ENCODE measurements at regions not wholly inside any gene's neighbourhood (a gene's known extent, or its start where the extent isn't known, plus 50 kb on each side); places are given as distances from the start of the nearest gene placed in this dataset.
"Not testable (repeated sequence)": the region's sequence is repeated elsewhere in the genome, so short reads cannot be mapped to it uniquely, and the experiment has no call there.

GRCh38 chr2:194135463-194135862 is 1521.6 kb upstream of the SLC39A10 start:
- no peak for DNase-seq

GRCh38 chr2:194128810-194129209 is 1528.2 kb upstream of the SLC39A10 start:
- DNase-seq = no peak

- DNase-seq = no peak
Observed at GRCh38 chr2:194126418-194126817, 1530.6 kb upstream of the SLC39A10 start.

- DNase-seq = no peak
Observed at GRCh38 chr2:194116861-194117260, 1540.2 kb upstream of the SLC39A10 start.

- no peak for DNase-seq
Observed at GRCh38 chr2:194105358-194105757, 1551.7 kb upstream of the SLC39A10 start.

- DNase-seq = no peak
Observed at GRCh38 chr2:194104687-194105086, 1552.3 kb upstream of the SLC39A10 start.

GRCh38 chr2:194103941-194104659 is 1552.9 kb upstream of the SLC39A10 start:
- no peak for DNase-seq

GRCh38 chr2:194102546-194102945 is 1554.5 kb upstream of the SLC39A10 start:
- no peak for DNase-seq

GRCh38 chr2:194100201-194100600 is 1556.8 kb upstream of the SLC39A10 start:
- DNase-seq = no peak

- DNase-seq = no peak
Observed at GRCh38 chr2:194096402-194096801, 1560.6 kb upstream of the SLC39A10 start.

GRCh38 chr2:194095359-194095758 is 1561.7 kb upstream of the SLC39A10 start:
- no peak for DNase-seq

- DNase-seq = no peak
Observed at GRCh38 chr2:194090251-194090905, 1566.6 kb upstream of the SLC39A10 start.

GRCh38 chr2:194087089-194087958 is 1569.7 kb upstream of the SLC39A10 start:
- no peak for DNase-seq

- DNase-seq = no peak
Observed at GRCh38 chr2:194086129-194086528, 1570.9 kb upstream of the SLC39A10 start.

GRCh38 chr2:194079989-194080388 is 1577.0 kb upstream of the SLC39A10 start:
- DNase-seq = no peak

- no peak for DNase-seq
Observed at GRCh38 chr2:194077366-194077765, 1579.7 kb upstream of the SLC39A10 start.

GRCh38 chr2:194062401-194062800 is 1594.6 kb upstream of the SLC39A10 start:
- no peak for DNase-seq

GRCh38 chr2:194060269-194060668 is 1596.8 kb upstream of the SLC39A10 start:
- no peak for DNase-seq

- no peak for DNase-seq
Observed at GRCh38 chr2:194054313-194054712, 1602.7 kb upstream of the SLC39A10 start.

- no peak for DNase-seq
Observed at GRCh38 chr2:194044321-194044720, 1612.7 kb upstream of the SLC39A10 start.

- not testable (repeated sequence) for DNase-seq
Observed at GRCh38 chr2:194021130-194021529, 1635.9 kb upstream of the SLC39A10 start.

GRCh38 chr2:194020155-194020554 is 1636.9 kb upstream of the SLC39A10 start:
- no peak for DNase-seq

- no peak for DNase-seq
Observed at GRCh38 chr2:194015751-194016150, 1641.3 kb upstream of the SLC39A10 start.

GRCh38 chr2:194014639-194015038 is 1642.4 kb upstream of the SLC39A10 start:
- no peak for DNase-seq

Data from SHP77 (cell line).